ENCODE measurements at regions not wholly inside any gene's neighbourhood (a gene's known extent, or its start where the extent isn't known, plus 50 kb on each side); places are given as distances from the start of the nearest gene placed in this dataset.

DNA sequence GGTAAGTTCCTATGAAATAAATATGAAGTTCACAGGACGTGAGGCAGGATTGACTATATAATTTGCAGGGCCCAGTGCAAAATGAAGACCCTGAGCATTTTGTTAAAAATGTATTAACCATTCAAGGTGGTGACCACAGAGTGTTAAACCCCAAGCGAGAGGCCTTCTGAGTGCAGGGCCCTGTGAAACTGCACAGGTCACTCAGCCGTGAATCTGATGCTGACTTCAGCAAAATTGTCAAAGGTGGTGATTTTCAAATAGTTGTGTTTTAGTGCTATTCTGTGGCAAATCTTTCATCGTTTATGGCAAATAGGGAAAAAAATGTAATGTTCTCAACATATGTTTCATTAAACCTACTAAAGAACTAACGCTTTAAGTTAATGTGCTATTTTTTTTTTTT lies 334.0 kb upstream of the NAV3 start:
- TF ChIP-seq, protein P1, sequence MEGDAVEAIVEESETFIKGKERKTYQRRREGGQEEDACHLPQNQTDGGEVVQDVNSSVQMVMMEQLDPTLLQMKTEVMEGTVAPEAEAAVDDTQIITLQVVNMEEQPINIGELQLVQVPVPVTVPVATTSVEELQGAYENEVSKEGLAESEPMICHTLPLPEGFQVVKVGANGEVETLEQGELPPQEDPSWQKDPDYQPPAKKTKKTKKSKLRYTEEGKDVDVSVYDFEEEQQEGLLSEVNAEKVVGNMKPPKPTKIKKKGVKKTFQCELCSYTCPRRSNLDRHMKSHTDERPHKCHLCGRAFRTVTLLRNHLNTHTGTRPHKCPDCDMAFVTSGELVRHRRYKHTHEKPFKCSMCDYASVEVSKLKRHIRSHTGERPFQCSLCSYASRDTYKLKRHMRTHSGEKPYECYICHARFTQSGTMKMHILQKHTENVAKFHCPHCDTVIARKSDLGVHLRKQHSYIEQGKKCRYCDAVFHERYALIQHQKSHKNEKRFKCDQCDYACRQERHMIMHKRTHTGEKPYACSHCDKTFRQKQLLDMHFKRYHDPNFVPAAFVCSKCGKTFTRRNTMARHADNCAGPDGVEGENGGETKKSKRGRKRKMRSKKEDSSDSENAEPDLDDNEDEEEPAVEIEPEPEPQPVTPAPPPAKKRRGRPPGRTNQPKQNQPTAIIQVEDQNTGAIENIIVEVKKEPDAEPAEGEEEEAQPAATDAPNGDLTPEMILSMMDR (IDR thresholded peaks at IDR 0.05; ENCODE audit: extremely low read depth in 1 of 2, insufficient read depth in 1 of 2, low read depth in 1 of 2, low read length in 2 of 2): no peak
- no peak for TF ChIP-seq MYC (IDR thresholded peaks at IDR 0.05; ENCODE audit: low read depth, low read length)
- TF ChIP-seq POLR2A (IDR thresholded peaks at IDR 0.05; ENCODE audit: low read depth, low read length): no peak
- TF ChIP-seq EZH2 (IDR thresholded peaks at IDR 0.05; ENCODE audit: borderline replicate concordance, low read depth, low read length, severe bottlenecking): no peak
- TF ChIP-seq, protein P2, sequence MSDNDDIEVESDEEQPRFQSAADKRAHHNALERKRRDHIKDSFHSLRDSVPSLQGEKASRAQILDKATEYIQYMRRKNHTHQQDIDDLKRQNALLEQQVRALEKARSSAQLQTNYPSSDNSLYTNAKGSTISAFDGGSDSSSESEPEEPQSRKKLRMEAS (IDR thresholded peaks at IDR 0.05; ENCODE audit: insufficient read depth, insufficient read length): no peak
- no peak for TF ChIP-seq POLR2AphosphoS5 (IDR thresholded peaks at IDR 0.05; ENCODE audit: insufficient read depth, low read depth, low read length)
- no peak for TF ChIP-seq JUN (IDR thresholded peaks at IDR 0.05; ENCODE audit: borderline replicate concordance, insufficient read depth, insufficient read length, low read depth)
- TF ChIP-seq GATA2 (IDR thresholded peaks at IDR 0.05; ENCODE audit: insufficient read depth, insufficient read length, low read depth, low read length): no peak

Measured in endothelial cell of umbilical vein (primary cell).